Mesendoderm (in vitro differentiated cells): ENCODE measurements at regions not wholly inside any gene's neighbourhood (a gene's known extent, or its start where the extent isn't known, plus 50 kb on each side); places are given as distances from the start of the nearest gene placed in this dataset.
"Not testable (repeated sequence)": the region's sequence is repeated elsewhere in the genome, so short reads cannot be mapped to it uniquely, and the experiment has no call there.

Source experiments
- DNase-seq: peaks from one replicate; pipeline ENCODE4 v3.0.0; 2013
- H2AK5ac ChIP-seq: 2 replicates; pipeline ENCODE4 v1.6.1; 2013; ENCODE audit warnings: low read length, inconsistent platforms
- H2BK120ac ChIP-seq: 2 replicates; pipeline ENCODE4 v1.6.1; 2013; ENCODE audit warnings: low read depth, mild to moderate bottlenecking, low read length, moderate library complexity, mixed read lengths
- H2BK15ac ChIP-seq: replicated peaks from 2 replicates; pipeline ENCODE4 v1.6.1; 2013; ENCODE audit warnings: low read depth, mild to moderate bottlenecking, moderate library complexity
- H2BK5ac ChIP-seq: 2 replicates; pipeline ENCODE4 v1.6.1; 2013; ENCODE audit warnings: low read length, inconsistent platforms
- H3K18ac ChIP-seq: 2 replicates; pipeline ENCODE4 v1.6.1; 2013; ENCODE audit warnings: mild to moderate bottlenecking, low read length, mixed read lengths
- H3K23ac ChIP-seq: one replicate; pipeline ENCODE4 v1.6.1; 2013; ENCODE audit warnings: low read length
- H3K27ac ChIP-seq: 2 replicates; pipeline ENCODE4 v1.5.1; 2013; ENCODE audit warnings: low read depth, mild to moderate bottlenecking, inconsistent platforms, low read length, moderate library complexity
- H3K27me3 ChIP-seq: 2 replicates; pipeline ENCODE4 v1.6.1; 2013; ENCODE audit warnings: low read length, control low read depth, mild to moderate bottlenecking, inconsistent platforms; ENCODE audit not compliant: insufficient read depth, poor library complexity
- H3K36me3 ChIP-seq: 2 replicates; pipeline ENCODE4 v1.6.1; 2013; ENCODE audit warnings: low read length, inconsistent platforms; ENCODE audit not compliant: control insufficient read depth, insufficient read depth
- H3K4ac ChIP-seq: one replicate; pipeline ENCODE4 v1.6.1; 2013; ENCODE audit warnings: low read depth, mild to moderate bottlenecking, low read length, moderate library complexity
- H3K4me1 ChIP-seq: 2 replicates; pipeline ENCODE4 v1.6.1; 2013; ENCODE audit warnings: low read depth, low read length, inconsistent platforms; ENCODE audit not compliant: control insufficient read depth
- H3K4me2 ChIP-seq: 2 replicates; pipeline ENCODE4 v1.6.1; 2013; ENCODE audit warnings: low read length
- H3K4me3 ChIP-seq: 2 replicates; pipeline ENCODE4 v1.5.1; 2013; ENCODE audit warnings: mild to moderate bottlenecking, low read length
- H3K56ac ChIP-seq: one replicate; pipeline ENCODE4 v1.6.1; 2013; ENCODE audit warnings: low read length
- H3K79me1 ChIP-seq: 2 replicates; pipeline ENCODE4 v1.6.1; 2013; ENCODE audit warnings: low read length, inconsistent platforms
- H3K79me2 ChIP-seq: 2 replicates; pipeline ENCODE4 v1.6.1; 2013; ENCODE audit warnings: mild to moderate bottlenecking, low read length; ENCODE audit not compliant: control insufficient read depth, insufficient read depth
- H3K9ac ChIP-seq: 2 replicates; pipeline ENCODE4 v1.6.1; 2013; ENCODE audit warnings: low read length, inconsistent platforms
- H4K5ac ChIP-seq: one replicate; pipeline ENCODE4 v1.6.1; 2013; ENCODE audit warnings: low read length
- H4K8ac ChIP-seq: one replicate; pipeline ENCODE4 v1.6.1; 2013; ENCODE audit warnings: low read depth, mild to moderate bottlenecking, control low read depth, low read length, moderate library complexity
- WGBS: extraction: QIAGEN DNeasy Blood & Tissue Kit; methylation state at CpG from one replicate; pipeline ENCODE4 v1.1.7; 2013; ENCODE audit warnings: low lambda C conversion rate, missing lambda C conversion rate; ENCODE audit not compliant: insufficient coverage; ENCODE audit errors: extremely low coverage; 5-methylcytosine and 5-hydroxymethylcytosine counted together

GRCh38 chr11:82505379-82505778 lies 228.3 kb downstream of the FAM181B start:
- DNase-seq: peak; percentile 83
- WGBS: no CpG with 5 or more reads among the region's 3 CpGs
- H3K23ac ChIP-seq: no peak overlapping the region
- H3K9ac ChIP-seq: no peak overlapping the region
- H3K79me2 ChIP-seq: no peaks in the 10 kb centered on the region
- no peak overlapping the region for H3K4ac ChIP-seq
- no peak overlapping the region for H4K5ac ChIP-seq
- no peaks in the 10 kb centered on the region for H3K79me1 ChIP-seq
- no peak overlapping the region for H3K56ac ChIP-seq
- no peaks in the 10 kb centered on the region for H3K27me3 ChIP-seq
- no peak overlapping the region for H3K27ac ChIP-seq
- no peak overlapping the region for H3K4me3 ChIP-seq
- H3K4me2 ChIP-seq: no peak overlapping the region
- H4K8ac ChIP-seq: no peak overlapping the region
- H2BK15ac ChIP-seq: no peak overlapping the region
- H2AK5ac ChIP-seq: no peak overlapping the region
- no peak overlapping the region for H2BK5ac ChIP-seq
- H2BK120ac ChIP-seq: no peak overlapping the region
- H3K4me1 ChIP-seq: no peaks in the 10 kb centered on the region
- no peak overlapping the region for H3K18ac ChIP-seq
- no peaks in the 10 kb centered on the region for H3K36me3 ChIP-seq

GRCh38 chr11:82501174-82501573 lies 232.5 kb downstream of the FAM181B start:
- H2BK15ac ChIP-seq, H3K27ac ChIP-seq, H3K79me1 ChIP-seq, H3K4me1 ChIP-seq, H3K4me2 ChIP-seq, H3K56ac ChIP-seq, H3K23ac ChIP-seq, H3K79me2 ChIP-seq, H3K4ac ChIP-seq, H3K18ac ChIP-seq, DNase-seq, H4K8ac ChIP-seq, H2BK120ac ChIP-seq, H3K27me3 ChIP-seq, H3K9ac ChIP-seq, H3K36me3 ChIP-seq, H2BK5ac ChIP-seq, H3K4me3 ChIP-seq, H4K5ac ChIP-seq, H2AK5ac ChIP-seq: not testable (repeated sequence)
- WGBS: no CpG with 5 or more reads among the region's 26 CpGs

- Histone ChIP-seq H3K79me2 (no peaks in the 10 kb centered on the region), H3K27me3 (no peaks in the 10 kb centered on the region), H3K23ac (no peak overlapping the region), H3K4me1 (no peaks in the 10 kb centered on the region), H3K79me1 (no peaks in the 10 kb centered on the region), H3K27ac (no peak overlapping the region), H3K9ac (no peak overlapping the region), H3K18ac (no peak overlapping the region), H2BK120ac (no peak overlapping the region), H3K4ac (no peak overlapping the region), H3K4me3 (no peak overlapping the region), H3K56ac (no peak overlapping the region), H2AK5ac (no peak overlapping the region), H2BK15ac (no peak overlapping the region), H4K8ac (no peak overlapping the region), H3K36me3 (no peaks in the 10 kb centered on the region), H4K5ac (no peak overlapping the region), H3K4me2 (no peak overlapping the region), H2BK5ac (no peak overlapping the region)
- WGBS: no CpG with 5 or more reads among the region's 3 CpGs
- DNase-seq: peak; percentile 64
Observed at GRCh38 chr11:82494988-82495432, 238.7 kb downstream of the FAM181B start.

GRCh38 chr11:82474876-82475275 lies 258.8 kb downstream of the FAM181B start:
- no peak overlapping the region for H3K18ac ChIP-seq
- DNase-seq: no peak
- no CpG with 5 or more reads among the region's 3 CpGs for WGBS
- no peak overlapping the region for H2BK15ac ChIP-seq
- H3K27me3 ChIP-seq: no peaks in the 10 kb centered on the region
- H2BK5ac ChIP-seq: no peak overlapping the region
- H3K4me3 ChIP-seq: no peak overlapping the region
- H3K4me1 ChIP-seq: no peaks in the 10 kb centered on the region
- H4K8ac ChIP-seq: no peak overlapping the region
- no peak overlapping the region for H2BK120ac ChIP-seq
- H3K27ac ChIP-seq: no peak overlapping the region
- H4K5ac ChIP-seq: no peak overlapping the region
- no peaks in the 10 kb centered on the region for H3K79me2 ChIP-seq
- no peak overlapping the region for H3K23ac ChIP-seq
- no peak overlapping the region for H2AK5ac ChIP-seq
- no peak overlapping the region for H3K4me2 ChIP-seq
- H3K36me3 ChIP-seq: no peaks in the 10 kb centered on the region
- H3K4ac ChIP-seq: no peak overlapping the region
- H3K79me1 ChIP-seq: no peaks in the 10 kb centered on the region
- H3K9ac ChIP-seq: no peak overlapping the region
- H3K56ac ChIP-seq: no peak overlapping the region

- no peak overlapping the region for H2AK5ac ChIP-seq
- no peak overlapping the region for H4K8ac ChIP-seq
- H3K9ac ChIP-seq: no peak overlapping the region
- H3K4me3 ChIP-seq: no peak overlapping the region
- no peak overlapping the region for H2BK5ac ChIP-seq
- WGBS: no CpG with 5 or more reads among the region's 2 CpGs
- no peak overlapping the region for H3K56ac ChIP-seq
- H3K36me3 ChIP-seq: no peaks in the 10 kb centered on the region
- H2BK15ac ChIP-seq: no peak overlapping the region
- H4K5ac ChIP-seq: no peak overlapping the region
- no peaks in the 10 kb centered on the region for H3K79me2 ChIP-seq
- H3K4ac ChIP-seq: no peak overlapping the region
- H2BK120ac ChIP-seq: no peak overlapping the region
- H3K18ac ChIP-seq: no peak overlapping the region
- H3K4me2 ChIP-seq: no peak overlapping the region
- no peak overlapping the region for H3K23ac ChIP-seq
- H3K4me1 ChIP-seq: no peaks in the 10 kb centered on the region
- DNase-seq: no peak
- no peak overlapping the region for H3K27ac ChIP-seq
- no peaks in the 10 kb centered on the region for H3K27me3 ChIP-seq
- no peaks in the 10 kb centered on the region for H3K79me1 ChIP-seq
Observed at GRCh38 chr11:82465481-82465880, 268.2 kb downstream of the FAM181B start.

- peak; percentile 2 for DNase-seq
- no peaks in the 10 kb centered on the region for H3K79me2 ChIP-seq
- no peak overlapping the region for H3K27ac ChIP-seq
- H3K36me3 ChIP-seq: no peaks in the 10 kb centered on the region
- no peak overlapping the region for H3K4ac ChIP-seq
- no peak overlapping the region for H3K23ac ChIP-seq
- H2AK5ac ChIP-seq: no peak overlapping the region
- H2BK120ac ChIP-seq: no peak overlapping the region
- no peak overlapping the region for H3K56ac ChIP-seq
- H4K5ac ChIP-seq: no peak overlapping the region
- no peaks in the 10 kb centered on the region for H3K79me1 ChIP-seq
- H3K9ac ChIP-seq: no peak overlapping the region
- no peaks in the 10 kb centered on the region for H3K27me3 ChIP-seq
- H3K4me3 ChIP-seq: no peak overlapping the region
- WGBS: no CpG with 5 or more reads among the region's 4 CpGs
- no peak overlapping the region for H3K18ac ChIP-seq
- no peak overlapping the region for H4K8ac ChIP-seq
- no peak overlapping the region for H2BK5ac ChIP-seq
- no peak overlapping the region for H3K4me2 ChIP-seq
- H2BK15ac ChIP-seq: no peak overlapping the region
- H3K4me1 ChIP-seq: no peaks in the 10 kb centered on the region
Observed at GRCh38 chr11:82462608-82463242, 270.9 kb downstream of the FAM181B start.
